Epithelial cell of proximal tubule (primary cell): ENCODE measurements at regions not wholly inside any gene's neighbourhood (a gene's known extent, or its start where the extent isn't known, plus 50 kb on each side); places are given as distances from the start of the nearest gene placed in this dataset.

Experiments
- DNase-seq: peaks from one replicate; pipeline ENCODE4 v3.0.0-alpha.2; 2011; ENCODE audit warnings: low read depth
- H3K4me3 ChIP-seq: 2 replicates; pipeline ENCODE4 v1.5.1; 2011; ENCODE audit warnings: low read depth, mild to moderate bottlenecking, low read length
- TF ChIP-seq, protein P1 (sequence below): conservative IDR thresholded peaks from 2 replicates; pipeline ENCODE4 v1.5.1; 2012; ENCODE audit warnings: low read depth, mild to moderate bottlenecking, low read length

DNA sequence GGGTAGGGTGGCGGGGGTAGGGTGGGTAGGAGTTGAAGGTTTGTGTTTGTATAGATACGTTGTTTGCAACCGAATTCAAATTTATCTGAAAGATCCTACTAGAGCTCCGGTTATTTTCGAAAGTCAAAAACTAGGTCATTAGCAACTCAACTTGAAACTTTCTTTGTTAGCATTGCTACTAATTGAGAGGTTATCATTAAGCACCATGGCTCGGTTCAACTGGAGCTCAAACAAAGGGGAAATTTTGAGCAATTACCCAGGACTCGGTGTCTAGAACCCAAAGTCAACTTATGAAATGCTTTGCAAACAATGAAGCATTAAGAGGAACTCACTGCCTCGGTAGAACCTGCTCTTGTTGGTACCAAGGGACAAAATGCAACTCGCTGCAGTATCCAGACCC lies 207.7 kb downstream of the BCAT1 start:
- H3K4me3 ChIP-seq = no peak overlapping the region
- TF ChIP-seq, protein P1, sequence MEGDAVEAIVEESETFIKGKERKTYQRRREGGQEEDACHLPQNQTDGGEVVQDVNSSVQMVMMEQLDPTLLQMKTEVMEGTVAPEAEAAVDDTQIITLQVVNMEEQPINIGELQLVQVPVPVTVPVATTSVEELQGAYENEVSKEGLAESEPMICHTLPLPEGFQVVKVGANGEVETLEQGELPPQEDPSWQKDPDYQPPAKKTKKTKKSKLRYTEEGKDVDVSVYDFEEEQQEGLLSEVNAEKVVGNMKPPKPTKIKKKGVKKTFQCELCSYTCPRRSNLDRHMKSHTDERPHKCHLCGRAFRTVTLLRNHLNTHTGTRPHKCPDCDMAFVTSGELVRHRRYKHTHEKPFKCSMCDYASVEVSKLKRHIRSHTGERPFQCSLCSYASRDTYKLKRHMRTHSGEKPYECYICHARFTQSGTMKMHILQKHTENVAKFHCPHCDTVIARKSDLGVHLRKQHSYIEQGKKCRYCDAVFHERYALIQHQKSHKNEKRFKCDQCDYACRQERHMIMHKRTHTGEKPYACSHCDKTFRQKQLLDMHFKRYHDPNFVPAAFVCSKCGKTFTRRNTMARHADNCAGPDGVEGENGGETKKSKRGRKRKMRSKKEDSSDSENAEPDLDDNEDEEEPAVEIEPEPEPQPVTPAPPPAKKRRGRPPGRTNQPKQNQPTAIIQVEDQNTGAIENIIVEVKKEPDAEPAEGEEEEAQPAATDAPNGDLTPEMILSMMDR = no peak
- DNase-seq = no peak

DNA sequence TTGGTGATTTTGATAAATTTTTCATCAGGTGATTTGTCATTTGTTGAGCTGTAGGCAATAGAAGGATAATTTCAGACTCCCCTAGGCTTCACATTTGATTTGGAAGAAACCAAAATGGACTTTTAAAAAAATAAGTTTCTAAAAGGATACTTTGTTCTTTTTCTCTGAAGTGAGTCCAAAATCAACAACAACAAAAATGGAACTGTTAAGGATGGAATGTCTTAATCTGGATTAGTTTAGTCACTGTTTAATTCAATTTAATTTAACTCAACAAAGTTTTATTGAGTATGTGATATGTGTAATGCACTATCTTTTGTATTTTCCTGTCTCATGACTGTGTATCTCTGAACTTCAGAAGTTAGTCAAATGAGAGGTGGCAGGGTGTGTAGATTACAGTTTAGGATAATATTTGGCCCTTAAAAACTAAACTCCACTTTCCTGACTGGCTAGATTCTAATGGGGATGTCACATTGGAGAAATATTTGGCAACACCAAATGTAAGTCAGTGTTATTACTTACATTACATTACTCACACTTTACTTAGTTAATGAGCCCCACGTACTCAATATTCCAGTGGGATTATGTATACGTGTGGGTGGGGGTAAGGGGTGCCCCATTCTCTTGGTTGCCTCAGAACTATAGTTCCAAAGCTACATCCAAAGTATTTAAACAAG lies 209.7 kb downstream of the BCAT1 start:
- no peak overlapping the region for H3K4me3 ChIP-seq
- TF ChIP-seq, protein P1 = no peak
- no peak for DNase-seq

DNA sequence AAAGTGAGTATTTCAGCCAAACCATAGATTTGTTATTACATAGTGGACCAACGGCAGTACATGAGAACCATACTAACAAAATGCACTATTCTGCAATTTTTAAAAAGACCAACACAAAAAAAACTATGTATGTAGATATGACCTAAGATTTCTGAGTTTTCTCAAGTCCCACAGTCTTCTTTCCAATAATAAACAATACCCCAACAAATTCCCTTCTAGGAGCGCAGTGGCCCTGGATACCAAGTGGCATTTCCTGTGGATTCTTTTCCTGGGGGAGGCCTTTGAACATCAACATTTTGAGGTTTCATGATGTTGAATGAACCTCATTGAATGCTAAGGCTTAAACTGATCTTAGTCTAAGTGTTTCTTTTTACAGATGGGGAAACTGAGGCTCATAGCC lies 210.5 kb downstream of the BCAT1 start:
- DNase-seq = no peak
- no peak overlapping the region for H3K4me3 ChIP-seq

DNA sequence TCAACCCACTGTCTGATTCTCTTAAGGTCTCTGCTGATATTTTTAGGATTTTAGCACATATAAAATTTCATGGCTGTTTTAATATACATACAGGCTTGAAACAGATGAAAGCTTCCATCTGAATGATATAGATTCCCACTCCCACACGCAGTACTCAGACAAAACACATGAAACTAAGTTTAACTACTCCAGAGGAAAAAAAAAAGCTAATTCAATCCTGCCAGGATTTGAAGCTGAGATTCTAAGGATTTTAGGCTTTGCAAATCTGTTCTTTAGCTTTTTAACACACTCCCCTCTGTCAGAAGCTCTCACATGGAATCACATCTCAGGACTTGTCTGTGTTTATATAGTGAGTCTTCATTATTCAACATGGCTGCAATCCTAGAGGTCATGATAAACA lies 217.3 kb downstream of the BCAT1 start:
- TF ChIP-seq, protein P1 = no peak
- no peak overlapping the region for H3K4me3 ChIP-seq
- no peak for DNase-seq

More for the DNA sequence above, 210.5 kb downstream of the BCAT1 start:
- TF ChIP-seq, protein P1 = no peak

DNA sequence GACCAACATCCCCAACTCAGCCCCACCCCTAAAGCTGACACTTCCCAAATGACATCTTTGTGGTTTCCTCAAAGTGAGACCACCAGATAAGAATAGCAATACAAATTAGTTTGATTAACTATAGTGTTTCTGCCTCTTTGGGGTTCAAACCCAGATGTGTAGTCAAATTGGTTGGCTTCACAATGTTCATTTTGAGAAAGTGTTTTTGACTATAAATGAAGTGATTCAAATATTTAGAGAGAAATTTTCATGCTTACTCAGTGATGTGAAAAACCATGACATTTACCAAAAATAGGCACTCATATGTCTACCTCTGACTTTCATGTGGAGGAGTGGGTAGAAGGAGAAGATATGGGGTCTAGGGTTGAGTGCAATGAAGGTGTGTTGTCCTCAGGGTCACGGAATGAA lies 218.4 kb downstream of the BCAT1 start:
- no peak overlapping the region for H3K4me3 ChIP-seq
- TF ChIP-seq, protein P1 = no peak
- DNase-seq = no peak

DNA sequence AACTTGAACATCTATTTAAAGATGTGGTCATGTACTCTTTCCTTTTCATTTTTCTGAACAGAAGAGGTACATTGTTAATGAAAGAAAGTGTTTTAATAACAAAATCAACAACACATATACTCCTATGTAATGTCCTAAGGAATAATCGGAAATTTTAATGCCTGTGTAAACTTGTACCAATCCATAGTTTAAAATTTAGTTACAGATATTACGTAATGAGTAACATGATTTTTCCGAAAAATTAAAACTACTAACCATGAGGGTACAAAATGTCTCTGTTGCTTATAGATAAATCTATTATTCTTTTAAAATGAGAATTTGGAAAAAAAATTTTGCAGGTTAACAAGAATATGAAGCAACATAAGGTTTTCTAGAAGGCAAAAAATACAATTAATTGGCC lies 220.1 kb downstream of the BCAT1 start:
- DNase-seq = no peak
- H3K4me3 ChIP-seq = no peak overlapping the region
- TF ChIP-seq, protein P1 = no peak

DNA sequence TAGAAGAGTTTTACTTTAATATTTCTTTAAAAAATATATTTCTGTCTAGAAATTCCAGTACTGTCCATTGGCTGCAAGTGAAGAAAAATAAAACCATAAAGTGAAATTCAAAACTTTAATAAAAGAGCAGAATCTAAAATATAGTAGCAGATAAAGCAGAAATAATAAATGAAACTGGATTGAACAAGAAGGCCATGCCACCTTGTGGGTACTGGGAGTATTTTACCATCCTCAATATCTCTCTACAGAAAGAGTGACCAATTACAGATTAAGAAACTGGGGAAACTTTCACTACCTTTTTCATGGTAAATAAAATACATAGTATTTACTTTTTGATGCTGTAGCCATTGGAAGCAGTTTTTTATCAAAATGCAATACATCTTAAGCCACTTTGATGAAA lies 220.5 kb downstream of the BCAT1 start:
- no peak for DNase-seq
- TF ChIP-seq, protein P1 = peak; percentile 74

More for the DNA sequence above, 220.5 kb downstream of the BCAT1 start:
- H3K4me3 ChIP-seq = no peak overlapping the region
